Suprapubic skin (tissue), 4 donors: ENCODE measurements at regions not wholly inside any gene's neighbourhood (a gene's known extent, or its start where the extent isn't known, plus 50 kb on each side); places are given as distances from the start of the nearest gene placed in this dataset.

ENCODE experiments used
- EP300 ChIP-seq: sonication (generic); formaldehyde crosslinking; IDR thresholded peaks from one replicate; pipeline ENCODE4 v1.6.1; 2017; ENCODE audit warnings: antibody characterized with exemption
- POLR2AphosphoS5 ChIP-seq, 3 donors: sonication (generic); formaldehyde crosslinking; IDR thresholded peaks; one replicate each; pipeline ENCODE4 v1.6.1; 2017; ENCODE audit warnings: antibody characterized with exemption in 3 of 3
- TF ChIP-seq, protein P1 (sequence below), 2 donors: fragments of 200-600 bp in 1 of 2; fragments of 450-650 bp in 1 of 2; sonication (generic) in 1 of 2; IDR thresholded peaks; one replicate each; pipeline ENCODE4 v1.5.1; 2016 to 2019; ENCODE audit warnings: antibody characterized with exemption in 2 of 2, mild to moderate bottlenecking in 1 of 2, moderate library complexity in 1 of 2

DNA sequence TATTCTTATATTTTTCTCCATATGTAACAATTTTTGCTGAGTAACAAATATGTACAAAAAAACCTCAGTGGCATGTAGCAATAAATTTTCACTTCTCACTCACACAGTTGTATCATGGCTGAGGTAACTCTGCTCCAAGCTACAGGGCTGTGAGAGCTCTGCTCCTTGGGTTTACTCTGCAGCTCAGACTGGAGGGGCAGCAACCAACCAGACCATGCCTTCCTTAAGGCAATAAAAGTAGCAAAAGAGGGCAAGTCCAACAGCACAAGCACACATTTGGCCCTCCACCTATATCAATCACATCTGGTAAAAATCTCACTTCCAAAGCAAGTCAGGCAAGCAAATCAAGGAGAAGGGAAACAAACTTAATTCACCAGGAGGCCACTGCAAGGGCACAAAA lies 102.9 kb downstream of the CRPPA start:
- TF ChIP-seq, protein P1, sequence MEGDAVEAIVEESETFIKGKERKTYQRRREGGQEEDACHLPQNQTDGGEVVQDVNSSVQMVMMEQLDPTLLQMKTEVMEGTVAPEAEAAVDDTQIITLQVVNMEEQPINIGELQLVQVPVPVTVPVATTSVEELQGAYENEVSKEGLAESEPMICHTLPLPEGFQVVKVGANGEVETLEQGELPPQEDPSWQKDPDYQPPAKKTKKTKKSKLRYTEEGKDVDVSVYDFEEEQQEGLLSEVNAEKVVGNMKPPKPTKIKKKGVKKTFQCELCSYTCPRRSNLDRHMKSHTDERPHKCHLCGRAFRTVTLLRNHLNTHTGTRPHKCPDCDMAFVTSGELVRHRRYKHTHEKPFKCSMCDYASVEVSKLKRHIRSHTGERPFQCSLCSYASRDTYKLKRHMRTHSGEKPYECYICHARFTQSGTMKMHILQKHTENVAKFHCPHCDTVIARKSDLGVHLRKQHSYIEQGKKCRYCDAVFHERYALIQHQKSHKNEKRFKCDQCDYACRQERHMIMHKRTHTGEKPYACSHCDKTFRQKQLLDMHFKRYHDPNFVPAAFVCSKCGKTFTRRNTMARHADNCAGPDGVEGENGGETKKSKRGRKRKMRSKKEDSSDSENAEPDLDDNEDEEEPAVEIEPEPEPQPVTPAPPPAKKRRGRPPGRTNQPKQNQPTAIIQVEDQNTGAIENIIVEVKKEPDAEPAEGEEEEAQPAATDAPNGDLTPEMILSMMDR (IDR thresholded peaks at IDR 0.05) = no peak
- TF ChIP-seq EP300 = no peak
- TF ChIP-seq POLR2AphosphoS5 (IDR thresholded peaks at IDR 0.05) = no peak
